PFSK-1 (cell line): ENCODE measurements at regions not wholly inside any gene's neighbourhood (a gene's known extent, or its start where the extent isn't known, plus 50 kb on each side); places are given as distances from the start of the nearest gene placed in this dataset.

Source experiments
- POLR2AphosphoS5 ChIP-seq: IDR thresholded peaks from 2 replicates; pipeline ENCODE4 v1.6.1; 2012; ENCODE audit warnings: low read depth, mild to moderate bottlenecking, control low read depth, low read length, moderate library complexity
- SIN3A ChIP-seq: IDR thresholded peaks from 2 replicates; pipeline ENCODE4 v1.6.1; 2012; ENCODE audit warnings: mild to moderate bottlenecking, low read length, moderate library complexity, borderline replicate concordance; ENCODE audit not compliant: insufficient read depth
- TAF1 ChIP-seq: IDR thresholded peaks from 2 replicates; pipeline ENCODE4 v1.6.1; 2012; ENCODE audit warnings: low read length, control low read depth, borderline replicate concordance; ENCODE audit not compliant: insufficient read depth
- TF ChIP-seq, protein P1 (sequence below), 2 experiments: IDR thresholded peaks; 2 replicates each; pipeline versions ENCODE4 v1.6.1 to v1.8.0; 2011 to 2012; ENCODE audit warnings: low read depth in 2 of 2, low read length in 2 of 2, control low read depth in 1 of 2, inconsistent platforms in 1 of 2, mild to moderate bottlenecking in 1 of 2, moderate library complexity in 1 of 2; ENCODE audit not compliant: insufficient read depth in 1 of 2

DNA sequence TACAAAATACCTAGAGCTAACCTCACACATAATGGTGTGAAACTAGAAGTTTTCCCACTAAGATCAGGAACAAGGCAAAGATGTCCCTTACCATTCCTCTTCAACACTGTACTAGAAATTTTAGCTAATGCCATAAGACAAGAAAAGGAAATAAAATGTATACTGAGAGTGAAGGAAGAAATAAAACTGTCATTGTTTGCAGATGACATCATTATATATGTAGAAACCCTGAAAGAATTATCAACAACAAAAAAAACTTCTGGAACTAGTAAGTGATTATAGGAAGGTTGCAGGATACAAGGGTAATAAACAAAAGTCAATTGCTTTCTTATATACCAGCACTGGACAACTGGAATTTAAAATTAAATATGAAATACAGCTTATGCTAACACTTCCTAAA lies 93.7 kb downstream of the TNFSF11 start:
- TF ChIP-seq SIN3A (no peak), POLR2AphosphoS5 (no peak), TAF1 (no peak)
- TF ChIP-seq, protein P1, sequence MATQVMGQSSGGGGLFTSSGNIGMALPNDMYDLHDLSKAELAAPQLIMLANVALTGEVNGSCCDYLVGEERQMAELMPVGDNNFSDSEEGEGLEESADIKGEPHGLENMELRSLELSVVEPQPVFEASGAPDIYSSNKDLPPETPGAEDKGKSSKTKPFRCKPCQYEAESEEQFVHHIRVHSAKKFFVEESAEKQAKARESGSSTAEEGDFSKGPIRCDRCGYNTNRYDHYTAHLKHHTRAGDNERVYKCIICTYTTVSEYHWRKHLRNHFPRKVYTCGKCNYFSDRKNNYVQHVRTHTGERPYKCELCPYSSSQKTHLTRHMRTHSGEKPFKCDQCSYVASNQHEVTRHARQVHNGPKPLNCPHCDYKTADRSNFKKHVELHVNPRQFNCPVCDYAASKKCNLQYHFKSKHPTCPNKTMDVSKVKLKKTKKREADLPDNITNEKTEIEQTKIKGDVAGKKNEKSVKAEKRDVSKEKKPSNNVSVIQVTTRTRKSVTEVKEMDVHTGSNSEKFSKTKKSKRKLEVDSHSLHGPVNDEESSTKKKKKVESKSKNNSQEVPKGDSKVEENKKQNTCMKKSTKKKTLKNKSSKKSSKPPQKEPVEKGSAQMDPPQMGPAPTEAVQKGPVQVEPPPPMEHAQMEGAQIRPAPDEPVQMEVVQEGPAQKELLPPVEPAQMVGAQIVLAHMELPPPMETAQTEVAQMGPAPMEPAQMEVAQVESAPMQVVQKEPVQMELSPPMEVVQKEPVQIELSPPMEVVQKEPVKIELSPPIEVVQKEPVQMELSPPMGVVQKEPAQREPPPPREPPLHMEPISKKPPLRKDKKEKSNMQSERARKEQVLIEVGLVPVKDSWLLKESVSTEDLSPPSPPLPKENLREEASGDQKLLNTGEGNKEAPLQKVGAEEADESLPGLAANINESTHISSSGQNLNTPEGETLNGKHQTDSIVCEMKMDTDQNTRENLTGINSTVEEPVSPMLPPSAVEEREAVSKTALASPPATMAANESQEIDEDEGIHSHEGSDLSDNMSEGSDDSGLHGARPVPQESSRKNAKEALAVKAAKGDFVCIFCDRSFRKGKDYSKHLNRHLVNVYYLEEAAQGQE (IDR thresholded peaks at IDR 0.05; ENCODE audit: insufficient read depth in 1 of 2, low read depth in 2 of 2, low read length in 2 of 2), result no peak
